ENCODE measurements at regions not wholly inside any gene's neighbourhood (a gene's known extent, or its start where the extent isn't known, plus 50 kb on each side); places are given as distances from the start of the nearest gene placed in this dataset.

DNA sequence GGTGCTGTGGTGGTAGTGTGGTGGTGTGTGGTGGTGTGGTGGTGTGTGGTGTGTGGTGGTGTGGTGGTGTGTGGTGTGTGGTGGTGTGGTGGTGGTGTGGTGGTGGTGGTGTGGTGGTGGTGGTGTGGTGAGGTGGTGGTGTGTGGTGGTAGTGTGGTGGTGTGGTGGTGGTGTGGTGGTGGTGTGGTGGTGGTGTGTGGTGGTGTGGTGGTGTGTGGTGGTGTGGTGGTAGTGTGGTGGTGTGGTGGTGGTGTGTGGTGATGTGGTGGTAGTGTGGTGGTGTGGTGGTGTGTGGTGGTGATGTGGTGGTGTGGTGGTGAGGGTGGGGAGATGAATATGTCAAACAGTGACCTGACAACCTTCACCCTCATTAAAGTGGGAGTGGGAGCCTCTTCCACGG, 55.6 kb upstream of the DLGAP1 start:
- Histone ChIP-seq H3K9ac (ENCODE audit: low read depth, low read length, poor library complexity, severe bottlenecking) (no peak overlapping the region), H4K20me1 (ENCODE audit: insufficient read depth, low read length, poor library complexity, severe bottlenecking) (no peaks in the 10 kb centered on the region), H3K4me2 (ENCODE audit: low read depth, low read length, poor library complexity, severe bottlenecking) (no peak overlapping the region), H3K9me2 (replicated peaks; ENCODE audit: low read depth, low read length) (no peaks in the 10 kb centered on the region), H3K4me1 (ENCODE audit: insufficient read depth, low read length, poor library complexity, severe bottlenecking) (no peaks in the 10 kb centered on the region), H3K9me3 (ENCODE audit: insufficient read depth, low read depth, low read length) (no peaks in the 10 kb centered on the region; the same call in 1 of the 2 replicates), H3K27me3 (ENCODE audit: insufficient read depth, low read length, poor library complexity, severe bottlenecking) (no peaks in the 10 kb centered on the region), H3K36me3 (ENCODE audit: insufficient read depth, low read length) (no peaks in the 10 kb centered on the region), H3K4me3 (ENCODE audit: low read length, poor library complexity, severe bottlenecking) (no peak overlapping the region), H3F3A (ENCODE audit: low read depth) (no peaks in the 10 kb centered on the region), H3K79me2 (ENCODE audit: insufficient read depth, low read length) (no peaks in the 10 kb centered on the region), H2AFZ (ENCODE audit: low read length) (no peak overlapping the region)
- TF ChIP-seq EZH2phosphoT487 (IDR thresholded peaks at IDR 0.05; ENCODE audit: borderline replicate concordance), result no peak
- no peak for TF ChIP-seq CTCF (conservative IDR thresholded peaks at IDR 0.05; ENCODE audit: low read length)

- H3K9me3 ChIP-seq (ENCODE audit: insufficient read depth, low read depth, low read length), result no peaks in the 10 kb centered on the region; the same call in 1 of the 2 replicates
- no peak for TF ChIP-seq EZH2phosphoT487 (IDR thresholded peaks at IDR 0.05; ENCODE audit: borderline replicate concordance)
- TF ChIP-seq CTCF (conservative IDR thresholded peaks at IDR 0.05; ENCODE audit: low read length), result no peak
- no peaks in the 10 kb centered on the region for H3K79me2 ChIP-seq (ENCODE audit: insufficient read depth, low read length)
- no peaks in the 10 kb centered on the region for H3K9me2 ChIP-seq (replicated peaks; ENCODE audit: low read depth, low read length)
- no peak overlapping the region for H2AFZ ChIP-seq (ENCODE audit: low read length)
- no peaks in the 10 kb centered on the region for H3K27me3 ChIP-seq (ENCODE audit: insufficient read depth, low read length, poor library complexity, severe bottlenecking)
- no peak overlapping the region for H3K9ac ChIP-seq (ENCODE audit: low read depth, low read length, poor library complexity, severe bottlenecking)
- no peak overlapping the region for H3K4me3 ChIP-seq (ENCODE audit: low read length, poor library complexity, severe bottlenecking)
- no peaks in the 10 kb centered on the region for H3K4me1 ChIP-seq (ENCODE audit: insufficient read depth, low read length, poor library complexity, severe bottlenecking)
- no peaks in the 10 kb centered on the region for H3K36me3 ChIP-seq (ENCODE audit: insufficient read depth, low read length)
- H4K20me1 ChIP-seq (ENCODE audit: insufficient read depth, low read length, poor library complexity, severe bottlenecking), result no peaks in the 10 kb centered on the region
- H3K4me2 ChIP-seq (ENCODE audit: low read depth, low read length, poor library complexity, severe bottlenecking), result no peak overlapping the region
- H3F3A ChIP-seq (ENCODE audit: low read depth), result no peaks in the 10 kb centered on the region
Observed at GRCh38 chr18:4510160-4510559, 55.1 kb upstream of the DLGAP1 start.
